Panc1 (cell line): ENCODE measurements at regions not wholly inside any gene's neighbourhood (a gene's known extent, or its start where the extent isn't known, plus 50 kb on each side); places are given as distances from the start of the nearest gene placed in this dataset.

ENCODE experiments used
- TF ChIP-seq, protein P1 (sequence below), 2 experiments: IDR thresholded peaks; 2 replicates each; pipeline ENCODE4 v1.6.1; 2011 to 2012; ENCODE audit warnings: low read depth in 2 of 2, control low read depth in 1 of 2, low read length in 1 of 2, mild to moderate bottlenecking in 1 of 2, moderate library complexity in 1 of 2; ENCODE audit not compliant: insufficient read depth in 1 of 2
- TF ChIP-seq, protein P2 (sequence below): fragments of 450-650 bp; IDR thresholded peaks from 2 replicates; pipeline ENCODE4 v1.5.1; 2017; ENCODE audit warnings: mild to moderate bottlenecking

DNA sequence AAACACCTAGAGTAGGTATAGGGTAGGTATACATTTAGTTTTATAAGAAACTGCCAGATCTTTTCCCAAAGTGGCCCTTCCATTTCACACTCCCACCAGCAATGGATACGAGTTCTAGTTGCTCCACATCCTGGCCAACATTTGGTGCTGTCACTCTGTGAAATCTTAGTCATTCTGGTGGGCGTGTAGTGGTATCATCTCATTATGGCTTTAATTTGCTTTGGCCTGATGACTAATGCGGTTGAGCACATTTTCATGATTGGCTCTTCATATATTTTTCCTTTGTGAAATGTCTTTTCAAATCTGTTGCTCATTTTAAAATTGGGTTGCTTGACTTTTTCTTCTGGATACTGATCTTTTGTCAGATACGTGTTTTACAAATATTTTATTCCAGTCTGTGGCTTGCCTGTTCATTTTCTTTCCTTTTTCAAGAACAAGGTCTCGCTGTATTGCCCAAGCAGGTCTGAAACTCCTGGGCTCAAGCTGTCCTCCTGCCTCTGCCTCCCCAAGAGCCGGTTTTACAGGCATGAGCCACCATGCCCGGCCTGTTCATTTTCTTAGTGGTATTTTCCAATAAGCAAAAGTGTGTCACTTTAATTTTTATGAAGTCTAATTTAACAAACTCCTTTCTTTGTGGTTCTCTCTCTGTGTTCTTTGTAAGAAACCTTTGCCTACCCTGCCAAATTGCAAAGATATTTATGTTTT is 192.4 kb downstream of the SEC14L1 start:
- TF ChIP-seq, protein P1, sequence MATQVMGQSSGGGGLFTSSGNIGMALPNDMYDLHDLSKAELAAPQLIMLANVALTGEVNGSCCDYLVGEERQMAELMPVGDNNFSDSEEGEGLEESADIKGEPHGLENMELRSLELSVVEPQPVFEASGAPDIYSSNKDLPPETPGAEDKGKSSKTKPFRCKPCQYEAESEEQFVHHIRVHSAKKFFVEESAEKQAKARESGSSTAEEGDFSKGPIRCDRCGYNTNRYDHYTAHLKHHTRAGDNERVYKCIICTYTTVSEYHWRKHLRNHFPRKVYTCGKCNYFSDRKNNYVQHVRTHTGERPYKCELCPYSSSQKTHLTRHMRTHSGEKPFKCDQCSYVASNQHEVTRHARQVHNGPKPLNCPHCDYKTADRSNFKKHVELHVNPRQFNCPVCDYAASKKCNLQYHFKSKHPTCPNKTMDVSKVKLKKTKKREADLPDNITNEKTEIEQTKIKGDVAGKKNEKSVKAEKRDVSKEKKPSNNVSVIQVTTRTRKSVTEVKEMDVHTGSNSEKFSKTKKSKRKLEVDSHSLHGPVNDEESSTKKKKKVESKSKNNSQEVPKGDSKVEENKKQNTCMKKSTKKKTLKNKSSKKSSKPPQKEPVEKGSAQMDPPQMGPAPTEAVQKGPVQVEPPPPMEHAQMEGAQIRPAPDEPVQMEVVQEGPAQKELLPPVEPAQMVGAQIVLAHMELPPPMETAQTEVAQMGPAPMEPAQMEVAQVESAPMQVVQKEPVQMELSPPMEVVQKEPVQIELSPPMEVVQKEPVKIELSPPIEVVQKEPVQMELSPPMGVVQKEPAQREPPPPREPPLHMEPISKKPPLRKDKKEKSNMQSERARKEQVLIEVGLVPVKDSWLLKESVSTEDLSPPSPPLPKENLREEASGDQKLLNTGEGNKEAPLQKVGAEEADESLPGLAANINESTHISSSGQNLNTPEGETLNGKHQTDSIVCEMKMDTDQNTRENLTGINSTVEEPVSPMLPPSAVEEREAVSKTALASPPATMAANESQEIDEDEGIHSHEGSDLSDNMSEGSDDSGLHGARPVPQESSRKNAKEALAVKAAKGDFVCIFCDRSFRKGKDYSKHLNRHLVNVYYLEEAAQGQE (IDR thresholded peaks at IDR 0.05; ENCODE audit: insufficient read depth in 1 of 2, low read depth in 2 of 2, low read length in 1 of 2) = no peak
- TF ChIP-seq, protein P2, sequence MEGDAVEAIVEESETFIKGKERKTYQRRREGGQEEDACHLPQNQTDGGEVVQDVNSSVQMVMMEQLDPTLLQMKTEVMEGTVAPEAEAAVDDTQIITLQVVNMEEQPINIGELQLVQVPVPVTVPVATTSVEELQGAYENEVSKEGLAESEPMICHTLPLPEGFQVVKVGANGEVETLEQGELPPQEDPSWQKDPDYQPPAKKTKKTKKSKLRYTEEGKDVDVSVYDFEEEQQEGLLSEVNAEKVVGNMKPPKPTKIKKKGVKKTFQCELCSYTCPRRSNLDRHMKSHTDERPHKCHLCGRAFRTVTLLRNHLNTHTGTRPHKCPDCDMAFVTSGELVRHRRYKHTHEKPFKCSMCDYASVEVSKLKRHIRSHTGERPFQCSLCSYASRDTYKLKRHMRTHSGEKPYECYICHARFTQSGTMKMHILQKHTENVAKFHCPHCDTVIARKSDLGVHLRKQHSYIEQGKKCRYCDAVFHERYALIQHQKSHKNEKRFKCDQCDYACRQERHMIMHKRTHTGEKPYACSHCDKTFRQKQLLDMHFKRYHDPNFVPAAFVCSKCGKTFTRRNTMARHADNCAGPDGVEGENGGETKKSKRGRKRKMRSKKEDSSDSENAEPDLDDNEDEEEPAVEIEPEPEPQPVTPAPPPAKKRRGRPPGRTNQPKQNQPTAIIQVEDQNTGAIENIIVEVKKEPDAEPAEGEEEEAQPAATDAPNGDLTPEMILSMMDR = no peak
